ENCODE measurements at regions not wholly inside any gene's neighbourhood (a gene's known extent, or its start where the extent isn't known, plus 50 kb on each side); places are given as distances from the start of the nearest gene placed in this dataset.

GRCh38 chr22:49411236-49411635, 416.4 kb downstream of the BRD1 start:
- no peak for ATAC-seq
- TF ChIP-seq ZNF8 (CRISPR knock-in tag; IDR thresholded peaks at IDR 0.05) (no peak), TCF4 (CRISPR knock-in tag; IDR thresholded peaks at IDR 0.05; ENCODE audit: borderline replicate concordance) (no peak), ZNF565 (CRISPR knock-in tag; conservative IDR thresholded peaks at IDR 0.05; ENCODE audit: low read depth) (no peak), RARB (CRISPR knock-in tag; IDR thresholded peaks at IDR 0.05) (no peak), SNAI2 (CRISPR knock-in tag; IDR thresholded peaks at IDR 0.05) (no peak), TOX (CRISPR knock-in tag; IDR thresholded peaks at IDR 0.05; ENCODE audit: borderline replicate concordance) (no peak), ZC3H10 (CRISPR knock-in tag; IDR thresholded peaks at IDR 0.05) (no peak), POU6F1 (CRISPR knock-in tag; IDR thresholded peaks at IDR 0.05; ENCODE audit: borderline replicate concordance, low read depth) (no peak), PATZ1 (CRISPR knock-in tag; IDR thresholded peaks at IDR 0.05; ENCODE audit: borderline replicate concordance) (no peak)

- ATAC-seq = no peak
- TF ChIP-seq ZNF70 (CRISPR knock-in tag; IDR thresholded peaks at IDR 0.05) (no peak), ISL1 (CRISPR knock-in tag; IDR thresholded peaks at IDR 0.05) (no peak), ARNTL (CRISPR knock-in tag; IDR thresholded peaks at IDR 0.05; ENCODE audit: borderline replicate concordance, low read depth) (no peak), ZFP30 (CRISPR knock-in tag; IDR thresholded peaks at IDR 0.05) (no peak), ZNF565 (CRISPR knock-in tag; conservative IDR thresholded peaks at IDR 0.05; ENCODE audit: low read depth) (no peak), ESRRG (CRISPR knock-in tag; IDR thresholded peaks at IDR 0.05) (no peak), PATZ1 (CRISPR knock-in tag; IDR thresholded peaks at IDR 0.05; ENCODE audit: borderline replicate concordance) (no peak), TOX (CRISPR knock-in tag; IDR thresholded peaks at IDR 0.05; ENCODE audit: borderline replicate concordance) (no peak), ZC3H10 (CRISPR knock-in tag; IDR thresholded peaks at IDR 0.05) (no peak), ZNF8 (CRISPR knock-in tag; IDR thresholded peaks at IDR 0.05) (no peak), BACH2 (CRISPR knock-in tag; IDR thresholded peaks at IDR 0.05; ENCODE audit: borderline replicate concordance) (no peak), TSHZ2 (CRISPR knock-in tag; IDR thresholded peaks at IDR 0.05) (no peak), CSDC2 (CRISPR knock-in tag; IDR thresholded peaks at IDR 0.05) (no peak), POU6F1 (CRISPR knock-in tag; IDR thresholded peaks at IDR 0.05; ENCODE audit: borderline replicate concordance, low read depth) (no peak)
Observed at GRCh38 chr22:49408102-49408836, 419.4 kb downstream of the BRD1 start.

- TF ChIP-seq ZFP3 (CRISPR knock-in tag; IDR thresholded peaks at IDR 0.05) (no peak), BACH2 (CRISPR knock-in tag; IDR thresholded peaks at IDR 0.05; ENCODE audit: borderline replicate concordance) (no peak), ZC3H10 (CRISPR knock-in tag; IDR thresholded peaks at IDR 0.05) (no peak), CREB5 (CRISPR knock-in tag; IDR thresholded peaks at IDR 0.05; ENCODE audit: low read depth) (no peak), OSR1 (CRISPR knock-in tag; IDR thresholded peaks at IDR 0.05) (no peak), GLIS3 (CRISPR knock-in tag; IDR thresholded peaks at IDR 0.05) (no peak), CSRNP3 (CRISPR knock-in tag; IDR thresholded peaks at IDR 0.05) (no peak), SNAI2 (CRISPR knock-in tag; IDR thresholded peaks at IDR 0.05) (no peak), ZNF70 (CRISPR knock-in tag; IDR thresholded peaks at IDR 0.05) (no peak)
- no peak for ATAC-seq
Observed at GRCh38 chr22:49406879-49407587, 420.6 kb downstream of the BRD1 start.

Measured in SK-N-SH treated with all-trans-retinoic acid at 6 μM for 48 hours (cell line).